ENCODE measurements at regions not wholly inside any gene's neighbourhood (a gene's known extent, or its start where the extent isn't known, plus 50 kb on each side); places are given as distances from the start of the nearest gene placed in this dataset.

DNA sequence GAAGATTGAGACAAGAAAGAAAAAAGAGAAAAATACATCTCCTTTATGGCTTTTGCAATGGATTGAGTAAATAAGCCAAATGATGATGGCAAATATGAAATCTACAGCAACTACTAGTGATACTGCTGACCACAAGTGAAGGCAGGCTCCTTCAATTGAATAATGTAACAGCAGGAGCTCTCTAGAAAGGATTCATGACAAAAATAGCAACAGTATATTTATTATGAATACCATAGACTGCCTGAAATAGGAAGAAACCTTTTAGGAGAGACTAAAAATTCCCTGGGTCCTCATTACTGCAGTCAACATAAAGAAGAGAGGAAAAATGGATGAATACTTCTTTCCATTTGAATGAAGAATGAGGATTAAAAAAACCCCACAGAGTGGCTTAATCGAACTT is 306.8 kb upstream of the ANXA10 start:
- TF ChIP-seq CTCF (conservative IDR thresholded peaks at IDR 0.05; ENCODE audit: low read length) (no peak), EZH2phosphoT487 (IDR thresholded peaks at IDR 0.05; ENCODE audit: borderline replicate concordance) (no peak)
